Natural killer cell (primary cell): ENCODE measurements at regions not wholly inside any gene's neighbourhood (a gene's known extent, or its start where the extent isn't known, plus 50 kb on each side); places are given as distances from the start of the nearest gene placed in this dataset.

Experiments used
- ATAC-seq, 3 donors: fragments of 150-1000 bp in 2 of 3; fragments of 200-7000 bp in 1 of 3; cut with Tn5 transposase; 1 replicate in 1 of 3; 2 replicates in 2 of 3; pipeline ENCODE4 v1.10.0; 2021; ENCODE audit warnings: mild to moderate bottlenecking in 2 of 3, moderate library complexity in 2 of 3
- DNase-seq, 2 donors: peaks; one replicate each; pipeline versions ENCODE4 v3.0.0 to v3.0.0-alpha.2; 2013 to 2021; ENCODE audit warnings: mixed read lengths in 1 of 2
- H3K27ac ChIP-seq: one replicate; pipeline ENCODE4 v1.5.1; 2013; ENCODE audit warnings: mild to moderate bottlenecking, low read length
- H3K27me3 ChIP-seq: one replicate; pipeline ENCODE4 v1.6.1; 2013; ENCODE audit warnings: low read length; ENCODE audit not compliant: control insufficient read depth, insufficient read depth
- H3K36me3 ChIP-seq: one replicate; pipeline ENCODE4 v1.6.1; 2013; ENCODE audit warnings: low read length; ENCODE audit not compliant: control insufficient read depth, insufficient read depth
- H3K4me1 ChIP-seq: one replicate; pipeline ENCODE4 v1.6.1; 2013; ENCODE audit warnings: low read length; ENCODE audit not compliant: control insufficient read depth, insufficient read depth
- H3K4me3 ChIP-seq: one replicate; pipeline ENCODE4 v1.5.1; 2013; ENCODE audit warnings: low read length
- H3K9me3 ChIP-seq: one replicate; pipeline ENCODE4 v1.6.1; 2013; ENCODE audit warnings: low read length; ENCODE audit not compliant: control insufficient read depth, insufficient read depth
- H3K27ac Mint-ChIP-seq, 2 donors: one replicate each; pipeline ENCODE4 v1.8.0; 2022; ENCODE audit warnings: mild to moderate bottlenecking in 2 of 2, mixed read lengths in 2 of 2, moderate library complexity in 1 of 2
- H3K27me3 Mint-ChIP-seq, 2 donors: one replicate each; pipeline ENCODE4 v1.8.0; 2022; ENCODE audit warnings: low read depth in 2 of 2, mixed read lengths in 2 of 2
- H3K36me3 Mint-ChIP-seq: one replicate; pipeline ENCODE4 v1.8.0; 2022; ENCODE audit warnings: mixed read lengths
- H3K4me1 Mint-ChIP-seq, 2 donors: one replicate each; pipeline ENCODE4 v1.8.0; 2022; ENCODE audit warnings: mixed read lengths in 2 of 2
- H3K4me3 Mint-ChIP-seq: one replicate; pipeline ENCODE4 v1.8.0; 2022; ENCODE audit warnings: mild to moderate bottlenecking, moderate library complexity, mixed read lengths
- H3K9me3 Mint-ChIP-seq, 2 donors: one replicate each; pipeline ENCODE4 v1.8.0; 2022; ENCODE audit warnings: mixed read lengths in 2 of 2
- CTCF ChIP-seq: fragments of 200-600 bp; IDR thresholded peaks from one replicate; pipeline ENCODE4 v1.8.0; 2022; ENCODE audit warnings: antibody characterized with exemption
- WGBS: methylation state at CpG from one replicate; pipeline ENCODE4 v1.1.7; 2013; ENCODE audit warnings: missing lambda C conversion rate; ENCODE audit not compliant: insufficient coverage; 5-methylcytosine and 5-hydroxymethylcytosine counted together
- intact Hi-C: fragments of 100-400 bp; cut with micrococcal nuclease; formaldehyde crosslinking; loops from one replicate; pipeline ENCODE4 v1.14.2; 2022

DNA sequence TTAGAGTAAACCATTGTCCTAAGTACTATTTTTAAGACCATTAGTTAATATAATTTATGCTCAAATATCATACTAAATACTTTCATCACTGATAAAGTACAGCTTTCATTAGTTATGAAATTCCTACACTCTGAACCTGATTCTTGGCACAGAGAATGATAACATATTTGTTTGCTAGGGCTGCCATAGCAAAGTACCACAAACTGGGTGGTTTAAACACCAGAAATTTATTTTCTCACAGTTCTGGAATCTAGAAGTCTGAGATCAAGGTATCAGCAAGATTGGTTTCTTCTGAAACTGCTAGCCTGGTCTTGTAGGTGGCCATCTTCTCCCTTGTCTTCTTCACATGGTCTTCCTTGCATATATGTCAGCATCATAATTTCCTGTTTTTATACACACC lies 608.4 kb downstream of the TLE1 start:
- H3K4me3 ChIP-seq = no peak overlapping the region
- no peaks in the 10 kb centered on the region for H3K27me3 Mint-ChIP-seq
- H3K36me3 Mint-ChIP-seq = no peaks in the 10 kb centered on the region
- peaks cover 10 to 11% of the 10 kb centered on the region in 2 donors for H3K9me3 Mint-ChIP-seq
- no peak overlapping the region for H3K27ac Mint-ChIP-seq
- intact Hi-C loops = no loop called here
- no peak overlapping the region for H3K4me3 Mint-ChIP-seq
- H3K36me3 ChIP-seq = no peaks in the 10 kb centered on the region
- H3K27ac ChIP-seq = no peak overlapping the region
- H3K4me1 ChIP-seq = no peaks in the 10 kb centered on the region
- no peaks in the 10 kb centered on the region for H3K9me3 ChIP-seq
- H3K4me1 Mint-ChIP-seq = no peaks in the 10 kb centered on the region
- no peak for TF ChIP-seq CTCF
- H3K27me3 ChIP-seq = no peaks in the 10 kb centered on the region
- DNase-seq (no peak), ATAC-seq (no peak)

- Histone ChIP-seq H3K4me3 (no peak overlapping the region), H3K4me1 (no peaks in the 10 kb centered on the region), H3K27ac (no peak overlapping the region), H3K27me3 (no peaks in the 10 kb centered on the region), H3K9me3 (no peaks in the 10 kb centered on the region), H3K36me3 (no peaks in the 10 kb centered on the region)
- intact Hi-C loops = no loop called here
- ATAC-seq = no peak
- DNase-seq = no peak
- H3K27me3 Mint-ChIP-seq = no peaks in the 10 kb centered on the region
- H3K36me3 Mint-ChIP-seq = no peaks in the 10 kb centered on the region
- 95% methylated on average over 2 of the region's 2 CpGs for WGBS
- H3K4me3 Mint-ChIP-seq = no peak overlapping the region
- no peak overlapping the region for H3K27ac Mint-ChIP-seq
- no peak for TF ChIP-seq CTCF
- H3K4me1 Mint-ChIP-seq = no peaks in the 10 kb centered on the region
- H3K9me3 Mint-ChIP-seq = peaks cover 10 to 11% of the 10 kb centered on the region in 2 donors
Observed at GRCh38 chr9:81080185-81080584, 609.2 kb downstream of the TLE1 start.

GRCh38 chr9:81079055-81079454 lies 610.3 kb downstream of the TLE1 start:
- Histone ChIP-seq H3K36me3 (no peaks in the 10 kb centered on the region), H3K27me3 (no peaks in the 10 kb centered on the region), H3K4me3 (no peak overlapping the region), H3K9me3 (no peaks in the 10 kb centered on the region), H3K4me1 (no peaks in the 10 kb centered on the region), H3K27ac (no peak overlapping the region)
- H3K9me3 Mint-ChIP-seq = peaks cover 10 to 11% of the 10 kb centered on the region in 2 donors
- H3K4me3 Mint-ChIP-seq = no peak overlapping the region
- intact Hi-C loops = no loop called here
- ATAC-seq = no peak
- DNase-seq = no peak
- WGBS = 95% methylated on average over 2 of the region's 2 CpGs
- H3K27me3 Mint-ChIP-seq = no peaks in the 10 kb centered on the region
- no peak for TF ChIP-seq CTCF
- H3K36me3 Mint-ChIP-seq = no peaks in the 10 kb centered on the region
- no peak overlapping the region for H3K27ac Mint-ChIP-seq
- no peaks in the 10 kb centered on the region for H3K4me1 Mint-ChIP-seq

DNA sequence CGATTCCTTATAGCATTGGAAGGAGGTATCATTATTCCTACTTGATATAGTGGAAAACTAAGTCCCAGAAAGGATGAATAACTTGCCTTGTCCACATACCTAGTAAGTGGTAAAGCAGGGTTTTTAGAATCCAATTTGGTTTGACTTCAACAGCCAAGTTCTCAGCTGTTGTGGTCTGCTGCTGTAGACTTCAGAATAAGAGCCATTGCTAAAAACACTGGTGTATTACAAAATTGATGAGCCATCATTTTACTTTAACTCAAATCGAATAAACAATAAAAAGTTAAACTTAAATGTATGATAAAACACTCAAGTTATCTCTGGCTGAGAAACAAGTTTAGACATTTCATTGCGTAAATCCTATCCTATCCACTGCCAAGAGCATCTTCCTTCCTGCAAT lies 610.8 kb downstream of the TLE1 start:
- H3K4me3 ChIP-seq = no peak overlapping the region
- H3K27me3 ChIP-seq = no peaks in the 10 kb centered on the region
- H3K9me3 ChIP-seq = no peaks in the 10 kb centered on the region
- 80% methylated on average over 2 of the region's 3 CpGs for WGBS
- DNase-seq (no peak), ATAC-seq (no peak)
- intact Hi-C loops = no loop called here
- no peaks in the 10 kb centered on the region for H3K36me3 Mint-ChIP-seq
- H3K9me3 Mint-ChIP-seq = peaks cover 10 to 11% of the 10 kb centered on the region in 2 donors
- no peak overlapping the region for H3K27ac ChIP-seq
- TF ChIP-seq CTCF = no peak
- no peak overlapping the region for H3K4me3 Mint-ChIP-seq
- H3K4me1 ChIP-seq = no peaks in the 10 kb centered on the region
- no peak overlapping the region for H3K27ac Mint-ChIP-seq
- no peaks in the 10 kb centered on the region for H3K4me1 Mint-ChIP-seq
- no peaks in the 10 kb centered on the region for H3K36me3 ChIP-seq
- H3K27me3 Mint-ChIP-seq = no peaks in the 10 kb centered on the region
